OCI-LY3 (cell line): ENCODE measurements at regions not wholly inside any gene's neighbourhood (a gene's known extent, or its start where the extent isn't known, plus 50 kb on each side); places are given as distances from the start of the nearest gene placed in this dataset.

ENCODE experiments used
- CTCF ChIP-seq: fragments of 200-600, 300-600 bp; sonication (generic); IDR thresholded peaks from 2 replicates; pipeline ENCODE4 v1.5.1; 2014; ENCODE audit warnings: antibody characterized with exemption, low read length, low read depth
- EZH2phosphoT487 ChIP-seq: fragments of 200-600 bp; shearing (Covaris generic); IDR thresholded peaks from 2 replicates; pipeline ENCODE4 v1.6.1; 2018; ENCODE audit warnings: antibody characterized with exemption, mixed run types, low read depth

- TF ChIP-seq CTCF: no peak
- TF ChIP-seq EZH2phosphoT487: no peak
Measured at GRCh38 chr10:117740088-117740487, 197.5 kb downstream of the EMX2 start.
